Heart left ventricle (tissue), 13 donors: ENCODE measurements at regions not wholly inside any gene's neighbourhood (a gene's known extent, or its start where the extent isn't known, plus 50 kb on each side); places are given as distances from the start of the nearest gene placed in this dataset.

Experiments used
- CTCF ChIP-seq, 12 donors: fragments of 200-600 bp; sonication (generic) in 4 of 12; IDR thresholded peaks; one replicate each; pipeline versions ENCODE4 v1.5.0 to v1.8.0; 2018 to 2022; ENCODE audit warnings: antibody characterized with exemption in 12 of 12, mild to moderate bottlenecking in 5 of 12
- POLR2A ChIP-seq, 2 donors: fragments of 450-650 bp; IDR thresholded peaks; one replicate each; pipeline ENCODE4 v1.6.1; 2017; ENCODE audit warnings: antibody characterized with exemption in 2 of 2, mild to moderate bottlenecking in 2 of 2, moderate library complexity in 2 of 2
- donor health status: ischemic (EF 13 %, LVEDD 7.1; RV severe dilation, severe dysfunction).
- donor health status: DM: no; HTN: yes; CAD: no.
- donor health status: DM: no; HTN: no; CAD: no.
- donor health status: ischemic (EF 25% LVEDD 6.9; RV normal size, moderate dysfunction).
- donor health status: ischemic (EF 25% LVEDD 5.7; RV mildly dilated, moderate dysfunction).
- donor health status: ischemic (EF 35%, LVEDD 5.7; RV mildly dilated, moderate dysfunction).
- donor health status: nonischemic (EF 11% LVEDD 7.7; RV severe dilation, severe dysfunction).
- donor health status: DM: yes; HTN: yes; CAD: no.
- donor health status: PGD.
- donor health status: ischemic (EF 29% LVEDD 5.4; RV normal size, mild dysfunction).
- donor health status: nonischemic (EF 23%, LVEDD 6.1; RV moderate dilation, normal function).

GRCh38 chr6:12361042-12361765 is 71.0 kb downstream of the EDN1 start:
- no peak for TF ChIP-seq POLR2A (IDR thresholded peaks at IDR 0.05)
- no peak for TF ChIP-seq CTCF (IDR thresholded peaks at IDR 0.05)
